GM19463 (cell line): ENCODE measurements at regions not wholly inside any gene's neighbourhood (a gene's known extent, or its start where the extent isn't known, plus 50 kb on each side); places are given as distances from the start of the nearest gene placed in this dataset.

Source experiments
- ATAC-seq: cut with Tn5 transposase; IDR thresholded peaks from one replicate; pipeline ENCODE4 v1.9.1; 2021; ENCODE audit warnings: mild to moderate bottlenecking, moderate library complexity; ENCODE audit not compliant: unreplicated experiment

DNA sequence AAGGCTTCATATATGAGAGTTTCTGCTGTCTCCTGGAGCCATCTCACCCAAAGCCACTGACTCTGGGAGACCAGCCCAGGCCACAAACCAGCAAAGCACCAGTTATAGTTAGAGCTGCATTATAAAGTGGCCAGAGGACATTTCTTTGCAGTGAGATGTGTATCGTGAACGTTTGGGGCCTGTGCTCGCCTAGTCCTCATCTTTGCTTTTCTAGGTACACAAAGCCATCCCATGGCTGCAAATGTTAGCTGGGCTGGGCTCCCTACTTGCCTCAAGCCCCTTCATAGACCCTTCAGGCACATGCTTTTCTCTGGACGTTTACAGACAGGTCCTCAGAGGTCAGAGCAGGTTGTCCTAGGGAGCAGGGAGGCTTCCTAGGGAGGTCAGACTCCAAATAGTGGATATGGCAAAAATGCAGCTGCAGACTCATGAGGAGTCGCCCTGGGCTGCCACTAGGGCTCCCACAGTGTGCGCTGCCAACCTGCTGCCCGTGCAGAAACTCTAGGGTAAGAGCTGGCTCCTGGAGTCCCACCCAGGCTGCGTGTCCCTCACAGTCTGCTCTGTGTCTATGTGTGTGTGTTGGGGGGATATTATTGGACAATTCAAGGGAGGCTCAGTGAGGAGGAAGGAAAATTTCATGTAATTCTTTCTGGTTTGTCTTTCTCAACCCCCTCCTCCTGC lies 141.0 kb downstream of the RPIA start:
- peak; percentile 58 for ATAC-seq

DNA sequence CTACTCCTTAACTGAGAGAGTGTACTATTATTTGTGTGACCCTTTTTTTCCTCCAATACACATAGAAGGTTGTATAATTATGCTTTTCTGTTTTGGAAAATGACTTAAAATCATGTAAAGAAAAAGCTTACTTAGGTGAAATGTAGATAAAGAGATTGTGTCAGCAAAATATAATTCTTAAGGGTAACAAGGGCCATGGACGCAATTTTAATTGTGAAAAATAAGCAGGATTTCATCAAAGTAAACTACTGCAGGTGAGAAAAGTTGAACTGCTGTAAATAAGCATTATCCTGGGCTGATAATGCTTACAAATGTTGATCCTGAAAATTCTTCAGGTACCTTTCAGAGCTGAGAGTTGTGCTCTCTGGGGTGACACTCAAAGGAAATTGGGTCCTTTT lies 141.5 kb downstream of the RPIA start:
- ATAC-seq = no peak

DNA sequence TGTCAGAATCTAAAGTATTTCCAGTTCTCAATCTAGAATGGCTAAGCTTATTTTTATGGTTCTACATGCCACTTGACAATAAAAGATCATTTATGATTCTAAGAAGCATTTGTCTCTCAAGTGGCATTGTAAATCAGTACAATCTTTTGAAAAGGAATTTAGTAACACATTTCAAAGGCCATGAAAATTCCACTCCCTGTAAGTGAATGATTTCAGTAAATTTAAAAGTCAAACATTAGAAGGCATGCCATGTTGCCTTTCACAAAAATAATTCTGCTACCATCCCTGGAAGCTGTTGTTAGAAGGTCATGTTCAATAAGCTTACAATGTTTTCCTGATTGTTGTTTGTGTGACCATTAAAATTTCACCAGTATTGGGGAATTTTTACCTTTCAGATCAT lies 142.9 kb downstream of the RPIA start:
- ATAC-seq = no peak

DNA sequence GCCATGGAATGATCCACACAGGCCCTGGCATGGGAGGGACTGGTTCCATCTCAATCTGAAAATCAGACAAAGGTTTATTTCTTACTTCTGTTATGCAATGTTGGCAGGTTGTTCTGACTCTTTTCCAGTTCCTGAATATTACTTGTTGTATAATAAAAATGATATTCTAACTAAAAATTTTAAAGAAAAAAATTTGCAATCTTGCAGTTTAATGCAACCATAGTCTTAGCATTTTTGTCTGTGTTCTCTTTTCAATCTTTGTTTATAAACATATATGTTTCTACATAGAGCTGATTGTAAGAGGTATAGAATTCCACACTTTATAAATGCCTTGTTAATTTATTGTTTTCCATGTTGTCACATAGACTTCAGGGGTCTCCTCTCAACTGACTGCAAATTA lies 143.4 kb downstream of the RPIA start:
- no peak for ATAC-seq

DNA sequence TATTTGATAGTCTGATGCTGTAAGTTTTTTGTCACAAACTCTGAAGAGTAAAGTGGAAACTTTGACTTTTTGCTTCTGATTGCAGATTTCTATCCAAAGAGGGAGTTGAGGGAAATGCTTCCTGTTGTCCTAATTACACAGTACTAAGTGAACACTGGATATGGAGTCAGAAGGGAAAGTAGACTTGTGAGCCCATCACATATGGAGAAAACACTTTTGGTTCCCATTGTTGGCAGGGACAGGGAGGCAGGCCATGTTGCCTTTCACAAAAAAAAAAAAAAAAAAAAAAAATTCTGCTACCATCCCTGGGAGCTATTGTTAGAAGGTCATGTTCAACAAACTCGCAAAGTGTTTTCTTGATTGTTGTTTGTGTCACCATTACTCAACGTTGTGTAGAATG lies 144.3 kb downstream of the RPIA start:
- ATAC-seq = no peak

DNA sequence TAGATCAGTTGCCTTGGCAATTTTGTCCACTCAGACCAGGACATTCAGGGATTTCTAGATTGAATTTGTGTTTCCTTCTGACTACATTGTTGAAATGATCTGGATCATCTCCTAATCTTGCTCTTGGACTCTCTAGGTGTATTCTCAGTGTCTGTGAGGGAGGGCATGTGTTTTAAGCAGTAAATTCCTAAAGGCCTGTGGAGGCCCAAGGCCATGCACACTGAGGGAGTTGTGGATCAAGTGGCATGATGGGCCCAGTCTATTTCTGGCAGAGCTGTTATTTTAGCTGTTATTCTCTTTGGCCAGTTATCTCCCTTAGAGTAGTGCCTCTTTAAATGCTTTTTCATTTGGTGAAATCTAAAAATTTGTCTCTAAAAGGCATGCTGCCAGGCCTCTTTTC lies 144.9 kb downstream of the RPIA start:
- ATAC-seq = no peak

DNA sequence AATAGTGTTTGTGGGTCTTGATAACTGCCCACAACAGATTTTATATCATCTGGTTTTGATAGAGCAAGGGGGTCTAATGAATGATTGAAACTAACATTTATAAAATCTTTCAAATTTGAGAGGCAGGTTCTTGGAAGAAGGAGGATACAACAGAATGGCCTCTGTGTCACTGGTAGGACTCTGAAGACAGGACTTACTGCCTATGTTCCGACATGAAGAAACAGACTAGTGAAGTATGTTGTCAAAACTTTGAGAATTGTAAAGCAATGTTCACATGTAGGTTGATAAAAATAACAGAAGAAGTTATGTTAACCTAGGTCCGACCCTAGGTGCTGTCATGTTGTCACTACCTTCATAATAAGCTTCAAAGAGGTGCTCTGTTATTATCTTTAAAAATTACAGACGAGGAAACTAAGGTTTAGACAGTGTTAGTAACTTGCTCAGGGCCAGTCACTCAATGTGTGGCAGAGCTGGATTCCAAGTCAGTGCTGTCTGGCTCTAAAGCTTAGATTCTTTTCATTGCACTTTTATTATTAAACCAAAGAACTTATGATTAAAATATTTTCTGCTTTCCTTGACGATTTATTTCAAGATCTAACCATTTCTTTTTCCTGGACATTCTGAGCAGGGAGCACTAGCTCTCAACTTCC lies 146.2 kb downstream of the RPIA start:
- ATAC-seq = no peak

DNA sequence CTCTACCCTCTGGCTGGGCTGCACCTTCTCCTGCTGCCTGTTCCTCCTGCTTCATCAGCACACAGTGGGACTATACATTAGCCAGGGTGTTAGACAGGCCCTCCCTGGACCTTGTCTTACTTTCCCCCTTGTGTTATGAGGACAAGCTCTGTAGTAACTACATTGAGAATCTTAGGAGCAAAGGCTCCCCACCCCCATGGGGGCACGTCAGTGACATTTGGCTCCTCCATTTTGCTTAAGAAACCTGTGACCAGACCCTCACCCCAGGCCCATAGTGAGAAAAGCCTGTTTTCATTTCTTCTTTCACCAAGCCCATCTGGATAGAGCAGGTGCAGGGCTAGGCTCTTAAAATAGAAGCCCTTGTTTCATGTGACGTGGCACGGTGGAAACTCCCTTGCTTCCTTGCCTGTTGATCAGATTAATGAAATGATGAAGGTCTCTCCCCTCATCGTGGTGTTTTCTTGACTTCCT lies 146.7 kb downstream of the RPIA start:
- ATAC-seq = peak; percentile 79

DNA sequence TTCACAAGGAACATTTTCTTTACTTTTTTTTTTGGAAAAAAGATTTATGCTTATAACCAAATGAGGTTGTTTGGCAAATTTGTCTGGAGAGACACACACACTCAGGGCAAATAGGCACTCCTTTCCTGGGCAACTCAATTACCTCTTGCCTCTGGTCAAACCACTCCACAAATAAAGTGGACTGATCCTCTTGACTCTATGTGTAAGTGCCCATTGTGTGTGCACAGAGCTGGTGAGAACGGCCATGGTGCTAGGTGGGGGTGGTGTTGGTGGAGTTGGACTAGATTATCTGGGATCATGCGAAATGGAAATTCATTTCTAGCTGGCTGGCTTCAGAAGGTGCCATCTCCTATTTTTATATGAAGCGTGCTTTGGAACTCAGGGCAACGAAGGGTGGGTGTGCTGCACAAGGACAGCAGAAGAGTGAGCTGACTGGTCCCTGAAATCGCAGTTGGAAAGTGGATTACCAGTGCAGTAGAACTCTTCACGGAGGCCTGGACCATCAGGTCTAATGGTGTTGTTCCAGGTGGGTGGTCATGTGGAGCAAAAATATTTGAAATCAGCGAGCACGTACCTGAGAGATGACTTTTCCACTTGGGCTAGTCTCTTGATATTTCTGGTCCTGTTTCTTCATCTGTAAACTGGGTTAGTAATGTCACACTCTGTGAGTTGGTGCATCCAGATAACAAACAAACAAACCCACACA lies 149.9 kb downstream of the RPIA start:
- no peak for ATAC-seq

DNA sequence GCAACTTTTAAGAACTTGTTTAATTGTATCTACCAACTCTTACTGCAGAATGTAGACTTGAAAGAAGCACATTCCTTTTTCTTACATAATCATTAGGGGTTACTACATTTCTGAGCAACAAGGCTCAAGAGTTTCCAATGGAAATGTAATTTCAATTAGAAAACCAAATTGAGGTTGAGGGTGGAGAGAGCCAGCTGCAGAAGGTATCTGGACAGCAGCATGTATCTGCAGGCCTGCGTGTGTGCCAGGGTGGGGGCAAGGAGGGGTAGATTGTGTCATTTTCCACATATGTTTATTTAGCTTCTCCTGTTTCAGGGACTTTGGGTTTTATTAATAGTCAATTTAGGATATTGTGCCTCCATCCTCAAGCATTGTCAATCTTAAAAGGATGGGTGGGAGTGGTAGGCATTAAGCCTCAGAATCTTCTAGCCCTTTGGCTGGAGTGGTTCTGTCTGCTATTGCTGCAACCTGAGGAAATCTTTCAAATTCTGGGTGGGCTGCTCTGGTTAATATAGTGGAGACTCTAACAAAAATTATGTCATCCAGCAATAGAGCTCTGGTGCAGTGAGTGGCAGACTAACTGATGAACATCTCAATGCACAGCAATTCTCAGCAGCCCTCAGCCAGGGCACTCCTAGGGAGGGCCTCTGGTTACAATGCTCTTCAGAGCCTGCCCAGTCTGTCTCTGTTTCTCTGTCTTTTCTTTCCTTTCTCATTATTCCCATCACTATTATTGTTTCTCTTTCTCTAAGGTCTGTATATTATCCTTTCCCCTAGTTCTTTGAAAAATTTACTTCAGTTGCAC lies 151.4 kb downstream of the RPIA start:
- no peak for ATAC-seq

DNA sequence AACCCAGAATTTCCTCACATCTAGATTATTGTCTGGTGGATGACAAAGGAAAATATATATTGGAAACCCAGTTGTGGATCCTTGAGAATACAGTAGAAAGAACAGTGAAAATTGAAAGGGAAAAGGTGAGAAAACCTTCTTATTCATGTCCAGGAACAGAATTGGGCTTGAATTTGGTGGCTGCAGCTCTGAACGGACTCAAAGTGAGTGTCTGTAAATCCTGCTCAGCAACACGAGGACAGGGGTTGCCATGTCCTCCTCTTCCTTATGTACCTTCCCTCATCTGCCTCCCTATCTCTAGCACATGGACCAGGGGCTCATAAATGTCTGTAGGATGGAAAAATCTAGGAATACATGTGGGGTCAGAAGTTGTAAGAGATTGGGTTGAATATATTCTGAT lies 152.2 kb downstream of the RPIA start:
- ATAC-seq = no peak

DNA sequence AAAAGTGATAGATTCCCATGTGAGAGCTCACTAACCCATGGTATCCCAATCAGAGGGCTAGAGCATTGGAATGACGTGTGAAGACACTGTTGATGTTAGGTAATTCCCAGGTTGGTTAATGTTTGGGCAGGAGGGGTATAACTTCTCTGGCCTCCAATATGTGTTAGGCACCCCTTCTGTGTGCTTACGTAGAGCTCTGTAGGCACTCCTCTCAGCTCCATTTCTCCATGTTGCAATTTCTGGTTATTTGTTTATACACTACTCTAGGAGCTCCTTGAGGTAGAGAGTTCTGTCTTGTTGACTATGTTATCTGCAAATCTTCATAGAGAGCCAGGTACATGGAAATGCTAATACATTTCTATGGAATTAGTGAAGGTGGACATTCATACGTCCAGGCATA lies 153.5 kb downstream of the RPIA start:
- no peak for ATAC-seq

DNA sequence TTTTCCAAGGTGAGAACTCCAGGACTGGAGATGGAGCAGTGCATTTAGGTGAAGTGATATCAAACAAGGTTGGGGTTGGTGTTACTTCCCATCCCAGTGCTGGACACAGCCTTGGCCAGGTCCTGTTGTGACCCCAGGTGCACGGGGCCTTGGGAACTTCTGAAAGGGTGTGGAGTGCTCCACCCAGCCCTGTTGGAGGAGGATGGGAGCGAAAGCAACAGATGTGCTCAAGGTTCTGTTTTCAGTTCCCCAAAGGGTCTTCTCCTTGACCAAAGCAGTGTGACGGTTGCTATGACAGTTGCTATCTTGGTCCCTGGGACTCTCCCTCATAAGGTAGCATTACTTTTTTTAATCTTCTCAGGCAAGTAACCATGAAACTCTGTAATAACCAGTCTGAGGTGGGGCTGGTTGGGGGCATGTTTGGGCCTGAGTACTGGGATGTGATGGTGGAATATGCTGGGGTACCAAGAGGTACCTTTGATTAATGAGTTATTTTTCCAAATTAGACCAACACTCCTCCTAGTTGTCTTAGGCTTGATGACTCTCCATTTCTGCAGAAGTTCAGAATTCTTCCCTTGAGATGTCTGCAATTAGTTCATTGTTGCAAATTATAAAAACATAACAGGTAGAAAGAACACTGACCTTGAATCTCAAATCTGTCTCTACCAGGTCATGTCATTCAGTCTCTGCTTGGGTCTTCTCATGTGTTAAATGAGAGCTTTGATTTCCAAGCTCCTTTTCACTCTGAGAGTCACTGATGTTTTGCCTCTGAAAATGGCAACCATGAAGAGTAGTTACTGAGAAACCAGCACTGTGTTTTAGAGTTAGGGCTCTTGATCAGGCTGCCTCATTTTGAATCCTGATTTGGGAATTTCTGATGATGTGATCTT lies 154.5 kb downstream of the RPIA start:
- ATAC-seq = peak; percentile 79

DNA sequence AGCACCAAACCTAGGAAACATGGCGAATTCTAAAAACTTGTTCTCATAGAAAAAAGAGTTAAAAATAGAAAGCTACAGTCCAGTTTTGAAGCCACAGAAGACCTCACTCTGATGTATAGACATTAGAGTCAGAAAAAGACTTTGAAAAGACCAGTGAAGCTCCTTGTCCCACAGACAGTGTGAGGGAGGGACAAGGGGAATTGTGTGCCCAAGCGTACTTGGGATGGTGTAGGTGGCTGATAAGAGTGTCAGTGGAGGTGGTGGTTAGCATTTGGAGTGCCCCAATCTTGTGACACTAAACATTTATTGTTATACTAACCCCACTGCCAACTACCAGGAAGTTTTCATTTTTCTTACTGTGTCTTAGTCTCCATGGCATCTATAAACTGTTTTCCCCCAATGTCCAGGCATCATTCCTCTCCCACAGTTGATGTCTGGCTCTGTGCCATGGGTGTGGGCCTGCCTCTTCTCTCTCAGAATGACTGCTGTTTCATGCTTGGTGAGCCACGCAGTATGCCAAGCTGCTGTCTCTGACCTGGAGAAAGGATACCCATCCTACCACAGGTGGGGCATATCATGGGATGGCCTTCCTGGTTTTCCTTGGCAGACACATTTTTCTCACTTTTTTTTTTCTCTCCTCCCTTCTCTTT lies 161.4 kb downstream of the RPIA start:
- ATAC-seq = no peak

DNA sequence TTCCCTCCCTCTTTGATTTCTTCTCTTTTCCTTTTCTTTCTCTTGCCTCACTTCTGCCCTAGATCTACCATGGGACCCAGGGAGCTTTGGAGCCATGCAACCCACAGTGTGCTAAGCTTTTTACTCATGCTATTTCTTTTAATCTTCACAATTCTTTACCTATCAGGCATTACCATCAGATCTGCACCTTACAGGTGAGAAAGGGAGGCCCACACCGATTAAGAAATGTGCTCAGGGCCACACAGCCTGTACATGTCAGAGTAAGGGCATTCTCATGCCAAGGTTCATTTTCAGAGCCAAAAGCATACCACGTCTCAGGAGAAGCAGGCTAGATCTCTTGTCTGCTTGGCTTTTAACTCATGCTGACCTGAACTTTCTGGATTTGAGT lies 161.9 kb downstream of the RPIA start:
- ATAC-seq = no peak

DNA sequence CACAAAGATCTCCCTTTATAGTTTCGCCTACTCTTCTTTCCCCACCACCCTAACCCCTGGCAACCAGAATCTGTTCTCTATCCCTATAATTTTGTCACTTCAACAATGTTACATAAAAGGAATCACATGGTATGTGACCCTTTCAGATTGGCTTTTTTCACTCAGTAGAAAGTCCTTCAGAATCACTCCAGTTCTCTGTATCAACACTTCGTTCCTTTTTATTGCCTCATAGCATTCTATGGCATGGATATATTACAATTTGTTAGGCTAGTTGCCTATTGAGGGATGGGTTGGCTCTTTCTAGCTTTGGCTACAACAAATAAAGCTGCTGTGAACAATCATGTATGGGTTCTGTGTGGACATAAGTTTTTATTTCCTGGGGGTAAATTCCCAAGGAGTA lies 163.1 kb downstream of the RPIA start:
- no peak for ATAC-seq

DNA sequence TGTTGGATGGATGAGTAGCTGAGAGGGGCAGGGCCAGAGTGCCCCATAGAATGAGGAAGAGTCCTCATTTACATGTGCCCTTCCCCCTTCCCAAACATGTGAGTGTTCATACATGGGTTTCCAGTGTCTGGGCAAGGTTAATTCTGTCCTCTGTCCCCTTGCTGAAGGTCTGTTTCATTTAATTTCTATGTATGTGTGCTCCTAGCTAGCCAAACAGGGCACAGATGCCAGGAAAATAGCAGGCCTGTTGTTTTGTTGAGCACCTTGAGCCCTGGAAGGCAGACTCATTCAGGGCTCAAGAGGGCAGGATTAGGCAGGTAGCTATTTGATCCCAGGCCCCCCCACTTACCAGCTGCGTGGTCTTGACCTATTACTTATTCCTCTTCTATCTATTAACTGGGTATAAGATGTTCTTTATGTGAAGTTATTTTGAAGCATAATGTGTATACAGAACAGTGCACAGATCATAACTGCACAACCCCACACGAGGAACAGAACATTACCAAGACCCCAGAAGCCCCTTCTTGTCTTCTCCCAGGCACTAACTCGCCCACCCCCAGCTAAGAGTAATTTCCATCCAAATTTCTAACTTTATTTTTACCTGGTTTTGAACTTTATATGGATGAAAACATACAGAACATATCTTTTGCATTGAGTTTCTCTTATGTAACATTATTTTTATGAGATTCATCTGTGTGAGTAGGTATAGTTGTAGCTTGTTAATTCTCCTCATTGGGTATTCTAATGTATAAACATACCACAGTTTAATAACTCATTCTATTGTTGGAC lies 164.3 kb downstream of the RPIA start:
- peak; percentile 36 for ATAC-seq

DNA sequence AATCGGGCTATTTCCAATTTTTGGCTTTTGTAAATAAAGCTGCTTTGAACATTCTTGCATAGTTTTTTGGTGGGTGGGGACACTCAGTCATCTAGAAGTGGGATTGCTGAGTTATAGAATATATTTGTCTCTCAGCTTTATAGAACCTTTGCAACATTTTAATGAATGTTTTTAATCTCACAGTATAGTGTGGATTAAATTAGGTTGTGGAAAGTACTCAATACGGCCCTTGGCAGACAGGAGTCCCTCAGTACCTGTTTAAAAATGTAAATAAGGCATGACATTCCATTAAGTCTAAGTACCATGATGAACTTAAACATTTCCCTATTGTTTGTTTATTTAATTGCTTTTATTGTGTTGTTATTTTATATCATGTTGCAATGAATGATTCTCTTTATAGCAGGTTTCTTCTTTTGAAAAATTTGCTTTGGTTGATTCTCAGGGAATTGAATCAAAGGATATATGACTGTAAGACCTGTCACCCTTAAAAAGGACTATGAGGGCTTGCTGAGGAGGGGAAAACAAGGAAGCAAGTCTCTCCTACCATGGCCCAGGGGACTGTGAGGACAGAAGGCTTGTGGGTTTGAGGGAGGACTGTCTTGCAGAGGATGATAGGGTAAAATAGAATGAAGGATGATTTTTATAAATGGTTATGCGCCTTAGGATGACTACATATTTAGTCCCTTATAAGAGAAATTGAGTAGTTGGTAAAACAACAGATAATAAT lies 165.1 kb downstream of the RPIA start:
- no peak for ATAC-seq
